ENCODE measurements at regions not wholly inside any gene's neighbourhood (a gene's known extent, or its start where the extent isn't known, plus 50 kb on each side); places are given as distances from the start of the nearest gene placed in this dataset.

DNA sequence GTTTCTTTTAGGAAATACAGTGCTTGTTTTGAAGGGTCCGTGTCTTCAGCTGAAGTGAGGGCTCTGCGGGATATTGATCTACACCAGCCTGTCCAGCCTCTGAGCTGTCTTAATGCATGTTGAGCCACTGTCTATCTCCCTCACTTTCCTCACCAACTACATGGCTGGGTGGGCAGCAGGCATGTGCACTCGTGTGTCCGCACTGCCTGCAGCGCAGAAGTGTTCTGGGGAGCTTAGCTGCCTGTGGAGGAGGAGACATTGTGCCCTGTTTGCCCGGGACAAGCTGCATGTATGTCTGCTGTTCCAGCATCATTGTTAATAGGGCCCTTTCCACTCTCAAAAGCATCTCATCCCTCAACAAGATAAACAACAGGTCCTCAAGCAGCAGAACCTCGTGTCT is 133.1 kb upstream of the EEPD1 start:
- peak overlapping the region; percentile 43; the same call in 1 of the 2 replicates for H2AK5ac ChIP-seq (ENCODE audit: low read depth, low read length)
- intact Hi-C loops (cut with micrococcal nuclease) (no loop called here), in situ Hi-C loops (cut with MboI; ENCODE audit: low sequenced_read_pairs) (no loop called here), dilution Hi-C loops (cut with HindIII; ENCODE audit: low sequenced_read_pairs, unreplicated experiment) (no loop called here)
- H3K4ac ChIP-seq (ENCODE audit: low read depth, low read length): peak overlapping the region; percentile 18
- no peak overlapping the region for H2BK20ac ChIP-seq (ENCODE audit: low read depth, low read length)
- H3K18ac ChIP-seq (ENCODE audit: low read depth, low read length): 0 out of 2 replicates have a peak overlapping the region, but pooled peaks have one; percentile 16
- no peak overlapping the region for H3K9ac ChIP-seq (ENCODE audit: low read depth, low read length)
- peaks cover 6% of the 10 kb centered on the region; the same call in 1 of the 2 replicates for H3K4me1 ChIP-seq (ENCODE audit: control insufficient read depth, insufficient read depth, low read length)
- WGBS, 2 experiments (ENCODE audit: extremely low coverage in 2 of 2, insufficient read length in 1 of 2): 100% methylated on average over 2 of the region's 7 CpGs; no CpG with 5 or more reads in 1 of the 2 experiments
- peaks cover 3% of the 10 kb centered on the region; the same call in 1 of the 2 replicates for H3K9me3 ChIP-seq (ENCODE audit: control insufficient read depth, insufficient read depth, low read length)
- H3K79me1 ChIP-seq (ENCODE audit: low read depth in 1 of 2, low read length in 2 of 2): no peaks in the 10 kb centered on the region
- no peaks in the 10 kb centered on the region for H4K20me1 ChIP-seq (ENCODE audit: insufficient read depth, low read length)
- POLR2A ChIA-PET (ENCODE audit: unreplicated experiment): interaction anchor here (0.6 kb wide), 1 partner anchor 240 kb away, joined by 3 read pairs; no protein-coding TSS in a partner anchor
- H4K5ac ChIP-seq (ENCODE audit: low read depth, low read length): no peak overlapping the region
- no TSS peak for BruUV-seq (replicated peaks)
- H2BK5ac ChIP-seq (ENCODE audit: low read depth, low read length, poor library complexity, severe bottlenecking): no peak overlapping the region
- TF ChIP-seq MAZ (IDR thresholded peaks at IDR 0.05; ENCODE audit: borderline replicate concordance, low read depth, low read length): no peak
- H3K14ac ChIP-seq (replicated peaks; ENCODE audit: low read depth, low read length): peak overlapping the region; percentile 44; the same call in 1 of the 2 replicates
- H4K8ac ChIP-seq (ENCODE audit: low read depth in 2 of 2, low read length in 2 of 2): no peak overlapping the region
- no peak overlapping the region for H3K23ac ChIP-seq (ENCODE audit: low read depth, low read length)
- H2AK9ac ChIP-seq (replicated peaks; ENCODE audit: low read depth, low read length, poor library complexity): peak overlapping the region; percentile 29
- H4K91ac ChIP-seq (ENCODE audit: insufficient read depth, low read depth, low read length): no peak overlapping the region; the same call in 1 of the 2 replicates
- no peak overlapping the region for H2BK15ac ChIP-seq (ENCODE audit: low read depth, low read length)
- no peak overlapping the region for H3K4me2 ChIP-seq (ENCODE audit: low read depth, low read length)
- peaks cover 9% of the 10 kb centered on the region; the same call in 1 of the 2 replicates for H3K9me1 ChIP-seq (ENCODE audit: insufficient read depth, low read length)
- no peaks in the 10 kb centered on the region for H3K36me3 ChIP-seq (ENCODE audit: control insufficient read depth, insufficient read depth, low read length)
- CTCF ChIA-PET: no interaction called here
- ATAC-seq (ENCODE audit: low read depth) (no peak), DNase-seq (no peak)
- peaks cover 4% of the 10 kb centered on the region for H3K27me3 ChIP-seq (ENCODE audit: control insufficient read depth, insufficient read depth, low read length)
- H3K27ac ChIP-seq (ENCODE audit: insufficient read depth, low read length): no peak overlapping the region
- no peak overlapping the region for H3K56ac ChIP-seq (ENCODE audit: extremely low read depth, insufficient read depth, low read length)
- peak overlapping the region; percentile 13; the same call in 1 of the 2 replicates for H2BK120ac ChIP-seq (ENCODE audit: low read depth, low read length)
- peak overlapping the region; percentile 64 for H2AFZ ChIP-seq (replicated peaks; ENCODE audit: low read length, poor library complexity)
- H3K4me3 ChIP-seq (ENCODE audit: insufficient read depth, low read depth, low read length): no peak overlapping the region
